Keratinocyte (primary cell): ENCODE measurements at regions not wholly inside any gene's neighbourhood (a gene's known extent, or its start where the extent isn't known, plus 50 kb on each side); places are given as distances from the start of the nearest gene placed in this dataset.

Experiments used
- EZH2 ChIP-seq: IDR thresholded peaks from one replicate; pipeline ENCODE4 v1.6.1; 2012; ENCODE audit warnings: inconsistent platforms, mild to moderate bottlenecking, low read length, moderate library complexity
- TF ChIP-seq, protein P1 (sequence below), 3 experiments: IDR thresholded peaks in 1 of 3; conservative IDR thresholded peaks in 1 of 3; optimal IDR thresholded peaks in 1 of 3; 2 replicates in 2 of 3; 3 replicates in 1 of 3; pipeline versions ENCODE3 to v1.5.1; 2011; ENCODE audit warnings: low read length in 3 of 3, mild to moderate bottlenecking in 3 of 3, moderate library complexity in 2 of 3, control low read depth in 1 of 3, inconsistent platforms in 1 of 3; ENCODE audit not compliant: insufficient read depth in 2 of 3; ENCODE audit errors: extremely low read depth in 1 of 3

- TF ChIP-seq, protein P1, sequence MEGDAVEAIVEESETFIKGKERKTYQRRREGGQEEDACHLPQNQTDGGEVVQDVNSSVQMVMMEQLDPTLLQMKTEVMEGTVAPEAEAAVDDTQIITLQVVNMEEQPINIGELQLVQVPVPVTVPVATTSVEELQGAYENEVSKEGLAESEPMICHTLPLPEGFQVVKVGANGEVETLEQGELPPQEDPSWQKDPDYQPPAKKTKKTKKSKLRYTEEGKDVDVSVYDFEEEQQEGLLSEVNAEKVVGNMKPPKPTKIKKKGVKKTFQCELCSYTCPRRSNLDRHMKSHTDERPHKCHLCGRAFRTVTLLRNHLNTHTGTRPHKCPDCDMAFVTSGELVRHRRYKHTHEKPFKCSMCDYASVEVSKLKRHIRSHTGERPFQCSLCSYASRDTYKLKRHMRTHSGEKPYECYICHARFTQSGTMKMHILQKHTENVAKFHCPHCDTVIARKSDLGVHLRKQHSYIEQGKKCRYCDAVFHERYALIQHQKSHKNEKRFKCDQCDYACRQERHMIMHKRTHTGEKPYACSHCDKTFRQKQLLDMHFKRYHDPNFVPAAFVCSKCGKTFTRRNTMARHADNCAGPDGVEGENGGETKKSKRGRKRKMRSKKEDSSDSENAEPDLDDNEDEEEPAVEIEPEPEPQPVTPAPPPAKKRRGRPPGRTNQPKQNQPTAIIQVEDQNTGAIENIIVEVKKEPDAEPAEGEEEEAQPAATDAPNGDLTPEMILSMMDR (optimal IDR thresholded peaks at IDR 0.05 in 1 of 3, IDR thresholded peaks at IDR 0.05 in 1 of 3, conservative IDR thresholded peaks at IDR 0.05 in 1 of 3; ENCODE audit: extremely low read depth in 1 of 3, insufficient read depth in 2 of 3, low read length in 3 of 3), result no peak
- no peak for TF ChIP-seq EZH2
These were observed 166.1 kb upstream of the ZC3H12A start for GRCh38 chr1:37308031-37308960.
